MM.1S (cell line): ENCODE measurements at regions not wholly inside any gene's neighbourhood (a gene's known extent, or its start where the extent isn't known, plus 50 kb on each side); places are given as distances from the start of the nearest gene placed in this dataset.
"Not testable (repeated sequence)": the region's sequence is repeated elsewhere in the genome, so short reads cannot be mapped to it uniquely, and the experiment has no call there.

ENCODE experiments used
- DNase-seq: peaks from one replicate; pipeline ENCODE4 v3.0.0-alpha.2; 2015
- H2AFZ ChIP-seq: fragments of 300-600 bp; sonication (generic); 2 replicates; pipeline ENCODE4 v1.6.0; 2016; ENCODE audit warnings: antibody characterized with exemption, low read length
- H3F3A ChIP-seq: fragments of 300-600 bp; sonication (generic); 2 replicates; pipeline ENCODE4 v1.6.1; 2016; ENCODE audit warnings: mild to moderate bottlenecking, antibody characterized with exemption, low read length, moderate library complexity, mixed read lengths; ENCODE audit not compliant: insufficient read depth
- H3K27ac ChIP-seq: fragments of 300-600 bp; sonication (generic); 2 replicates; pipeline ENCODE4 v1.5.1; 2016; ENCODE audit warnings: mild to moderate bottlenecking, low read length
- H3K27me3 ChIP-seq: fragments of 300-600 bp; sonication (generic); replicated peaks from 2 replicates; pipeline ENCODE4 v1.6.0; 2016; ENCODE audit warnings: low read length; ENCODE audit not compliant: insufficient read depth
- H3K36me3 ChIP-seq: fragments of 300-600 bp; sonication (generic); replicated peaks from 2 replicates; pipeline ENCODE4 v1.6.1; 2016; ENCODE audit warnings: mild to moderate bottlenecking, low read length, mixed read lengths; ENCODE audit not compliant: insufficient read depth
- H3K4me1 ChIP-seq: fragments of 300-600 bp; sonication (generic); 2 replicates; pipeline ENCODE4 v1.6.1; 2016; ENCODE audit warnings: low read length, mixed read lengths
- H3K4me2 ChIP-seq: fragments of 300-600 bp; sonication (generic); 2 replicates; pipeline ENCODE4 v1.6.0; 2016; ENCODE audit warnings: low read depth, low read length
- H3K4me3 ChIP-seq: fragments of 300-600 bp; sonication (generic); 2 replicates; pipeline ENCODE4 v1.5.1; 2016; ENCODE audit warnings: low read length, mixed read lengths
- H3K79me2 ChIP-seq: fragments of 300-600 bp; sonication (generic); 2 replicates; pipeline ENCODE4 v1.6.1; 2016; ENCODE audit warnings: mixed run types, low read length, mixed read lengths
- H3K9ac ChIP-seq: fragments of 300-600 bp; sonication (generic); 2 replicates; pipeline ENCODE4 v1.6.1; 2016; ENCODE audit warnings: low read length, mixed read lengths
- H3K9me2 ChIP-seq: fragments of 300-600 bp; sonication (generic); replicated peaks from 2 replicates; pipeline ENCODE4 v1.6.1; 2016; ENCODE audit warnings: mild to moderate bottlenecking, low read length, mixed read lengths; ENCODE audit not compliant: insufficient read depth
- H3K9me3 ChIP-seq: fragments of 300-600 bp; sonication (generic); replicated peaks from 2 replicates; pipeline ENCODE4 v1.6.1; 2016; ENCODE audit warnings: mild to moderate bottlenecking, low read length, mixed read lengths; ENCODE audit not compliant: insufficient read depth
- H4K20me1 ChIP-seq: fragments of 300-600 bp; sonication (generic); 2 replicates; pipeline ENCODE4 v1.6.1; 2016; ENCODE audit warnings: mild to moderate bottlenecking, low read length, moderate library complexity, mixed read lengths; ENCODE audit not compliant: insufficient read depth
- EZH2 ChIP-seq: fragments of 300-600 bp; sonication (generic); optimal IDR thresholded peaks from 2 replicates; pipeline ENCODE3; 2017; ENCODE audit warnings: low read depth, mild to moderate bottlenecking, antibody characterized with exemption, low read length, mixed read lengths
- EZH2phosphoT487 ChIP-seq: fragments of 300-600 bp; sonication (generic); IDR thresholded peaks from 2 replicates; pipeline ENCODE4 v1.6.1; 2018; ENCODE audit warnings: antibody characterized with exemption, low read length
- TF ChIP-seq, protein P1 (sequence below): fragments of 300-600 bp; sonication (generic); IDR thresholded peaks from 2 replicates; pipeline ENCODE4 v1.5.1; 2016; ENCODE audit warnings: antibody characterized with exemption, low read length, mixed read lengths

DNA sequence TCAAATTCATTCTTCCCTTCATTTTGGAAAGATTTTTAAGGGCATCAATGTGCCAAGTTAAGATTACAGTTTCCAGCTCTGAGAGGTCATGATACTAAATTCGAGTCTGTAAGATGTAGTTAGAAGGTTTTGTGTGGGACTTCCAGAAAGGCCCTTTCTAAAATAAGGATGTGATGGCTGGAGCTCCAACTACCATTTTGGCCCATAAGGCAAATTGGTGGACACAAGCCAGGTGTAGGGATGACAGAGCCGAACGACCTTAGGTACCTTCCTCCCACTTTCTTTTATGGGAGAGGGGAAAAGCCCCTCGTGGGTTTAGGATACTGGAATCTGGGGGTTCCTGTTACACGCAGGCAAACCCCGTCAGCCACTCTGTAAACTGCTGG, 54.3 kb upstream of the PTPDC1 start:
- Histone ChIP-seq H3F3A (no peaks in the 10 kb centered on the region), H3K4me1 (no peaks in the 10 kb centered on the region; the same call in 1 of the 2 replicates), H3K79me2 (no peaks in the 10 kb centered on the region), H3K9me2 (no peaks in the 10 kb centered on the region), H3K36me3 (no peaks in the 10 kb centered on the region), H2AFZ (peak overlapping the region; percentile 99), H3K27me3 (no peaks in the 10 kb centered on the region), H3K27ac (peak overlapping the region; percentile 25; the same call in 1 of the 2 replicates), H3K4me2 (peak overlapping the region; percentile 91), H4K20me1 (no peaks in the 10 kb centered on the region), H3K4me3 (peak overlapping the region; percentile 82), H3K9ac (peak overlapping the region; percentile 72), H3K9me3 (no peaks in the 10 kb centered on the region; the same call in 1 of the 2 replicates)
- TF ChIP-seq EZH2phosphoT487, result no peak
- TF ChIP-seq, protein P1, sequence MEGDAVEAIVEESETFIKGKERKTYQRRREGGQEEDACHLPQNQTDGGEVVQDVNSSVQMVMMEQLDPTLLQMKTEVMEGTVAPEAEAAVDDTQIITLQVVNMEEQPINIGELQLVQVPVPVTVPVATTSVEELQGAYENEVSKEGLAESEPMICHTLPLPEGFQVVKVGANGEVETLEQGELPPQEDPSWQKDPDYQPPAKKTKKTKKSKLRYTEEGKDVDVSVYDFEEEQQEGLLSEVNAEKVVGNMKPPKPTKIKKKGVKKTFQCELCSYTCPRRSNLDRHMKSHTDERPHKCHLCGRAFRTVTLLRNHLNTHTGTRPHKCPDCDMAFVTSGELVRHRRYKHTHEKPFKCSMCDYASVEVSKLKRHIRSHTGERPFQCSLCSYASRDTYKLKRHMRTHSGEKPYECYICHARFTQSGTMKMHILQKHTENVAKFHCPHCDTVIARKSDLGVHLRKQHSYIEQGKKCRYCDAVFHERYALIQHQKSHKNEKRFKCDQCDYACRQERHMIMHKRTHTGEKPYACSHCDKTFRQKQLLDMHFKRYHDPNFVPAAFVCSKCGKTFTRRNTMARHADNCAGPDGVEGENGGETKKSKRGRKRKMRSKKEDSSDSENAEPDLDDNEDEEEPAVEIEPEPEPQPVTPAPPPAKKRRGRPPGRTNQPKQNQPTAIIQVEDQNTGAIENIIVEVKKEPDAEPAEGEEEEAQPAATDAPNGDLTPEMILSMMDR, result no peak
- no peak for TF ChIP-seq EZH2
- DNase-seq, result no peak

DNA sequence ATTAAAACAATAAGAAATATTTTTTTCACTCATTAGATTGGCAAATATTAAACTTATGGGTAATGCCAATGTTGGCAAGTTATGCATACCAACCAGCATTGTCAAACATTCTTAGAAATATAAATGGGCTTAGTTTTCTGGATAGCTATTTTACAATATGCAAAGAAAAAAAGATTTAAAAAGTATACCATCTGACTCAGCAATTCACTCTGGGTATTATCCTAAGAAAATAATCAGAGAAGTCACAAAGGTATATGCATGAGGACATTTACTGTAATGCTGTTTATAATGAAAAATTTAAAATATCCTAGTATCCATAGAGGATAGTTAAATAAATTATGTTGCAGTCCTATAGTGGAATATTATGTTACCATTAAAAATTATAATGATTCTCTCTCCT, 57.4 kb upstream of the PTPDC1 start:
- TF ChIP-seq EZH2phosphoT487 (no peak), EZH2 (no peak)
- TF ChIP-seq, protein P1, result no peak
- Histone ChIP-seq H2AFZ (no peak overlapping the region), H3K9me2 (no peaks in the 10 kb centered on the region)

DNA sequence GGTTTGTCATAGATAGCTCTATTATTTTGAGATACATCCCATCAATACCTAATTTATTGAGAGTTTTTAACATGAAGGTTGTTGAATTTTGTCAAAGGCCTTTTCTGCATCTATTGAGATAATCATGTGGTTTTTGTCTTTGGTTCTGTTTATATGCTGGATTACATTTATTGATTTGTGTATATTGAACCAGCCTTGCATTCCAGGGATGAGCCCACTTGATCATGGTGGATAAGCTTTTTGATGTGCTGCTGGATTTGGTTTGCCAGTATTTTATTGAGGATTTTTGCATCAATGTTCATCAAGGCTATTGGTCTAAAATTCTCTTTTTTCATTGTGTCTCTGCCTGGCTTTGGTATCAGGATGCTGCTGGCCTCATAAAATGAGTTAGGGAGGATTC, 61.8 kb upstream of the PTPDC1 start:
- not testable (repeated sequence) for H3K9me3 ChIP-seq, H3K4me3 ChIP-seq, H3K4me2 ChIP-seq, H3K27me3 ChIP-seq, H3K9me2 ChIP-seq, H3K9ac ChIP-seq, H3K27ac ChIP-seq, H3K36me3 ChIP-seq, H3K79me2 ChIP-seq, H2AFZ ChIP-seq, H4K20me1 ChIP-seq, DNase-seq
- Histone ChIP-seq H3K4me1 (peaks cover 21% of the 10 kb centered on the region), H3F3A (peaks cover 14% of the 10 kb centered on the region; the same call in 1 of the 2 replicates)

More for the DNA sequence above, 57.4 kb upstream of the PTPDC1 start:
- no peaks in the 10 kb centered on the region for H3K36me3 ChIP-seq
- H3K27me3 ChIP-seq, result no peaks in the 10 kb centered on the region
- H3K9me3 ChIP-seq, result no peaks in the 10 kb centered on the region; the same call in 1 of the 2 replicates
- no peak for DNase-seq
- H3F3A ChIP-seq, result no peaks in the 10 kb centered on the region
- H3K4me3 ChIP-seq, result no peak overlapping the region
- no peak overlapping the region for H3K27ac ChIP-seq
- H3K4me2 ChIP-seq, result no peak overlapping the region
- H3K4me1 ChIP-seq, result no peaks in the 10 kb centered on the region; the same call in 1 of the 2 replicates
- no peaks in the 10 kb centered on the region for H3K79me2 ChIP-seq
- no peaks in the 10 kb centered on the region for H4K20me1 ChIP-seq
- no peak overlapping the region for H3K9ac ChIP-seq

DNA sequence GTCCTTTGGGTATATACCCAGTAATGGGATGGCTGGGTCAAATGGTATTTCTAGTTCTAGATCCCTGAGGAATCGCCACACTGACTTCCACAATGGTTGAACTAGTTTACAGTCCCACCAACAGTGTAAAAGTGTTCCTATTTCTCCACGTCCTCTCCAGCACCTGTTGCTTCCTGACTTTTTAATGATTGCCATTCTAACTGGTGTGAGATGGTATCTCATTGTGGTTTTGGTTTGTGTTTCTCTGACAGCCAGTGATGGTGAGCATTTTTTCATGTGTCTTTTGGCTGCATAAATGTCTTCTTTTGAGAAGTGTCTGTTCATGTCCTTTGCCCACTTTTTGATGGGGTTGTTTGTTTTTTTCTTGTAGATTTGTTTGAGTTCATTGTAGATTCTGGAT, 63.4 kb upstream of the PTPDC1 start:
- H3K4me2 ChIP-seq, H3K36me3 ChIP-seq, H3K9me3 ChIP-seq, H4K20me1 ChIP-seq, DNase-seq, H3K79me2 ChIP-seq, H3K9me2 ChIP-seq, H2AFZ ChIP-seq, H3K9ac ChIP-seq, H3K27ac ChIP-seq, H3K4me3 ChIP-seq, H3K27me3 ChIP-seq: not testable (repeated sequence)
- H3F3A ChIP-seq, result peaks cover 14% of the 10 kb centered on the region; the same call in 1 of the 2 replicates
- H3K4me1 ChIP-seq, result peaks cover 21% of the 10 kb centered on the region
